ENCODE measurements at regions not wholly inside any gene's neighbourhood (a gene's known extent, or its start where the extent isn't known, plus 50 kb on each side); places are given as distances from the start of the nearest gene placed in this dataset.

- ATAC-seq (ENCODE audit: low read depth) (no peak), DNase-seq (no peak)
- H3K4me3 Mint-ChIP-seq, result no peak overlapping the region
- intact Hi-C loops (cut with micrococcal nuclease), result loop anchor here (10.0 kb wide), 1 partner anchor 64 kb away; no protein-coding TSS in a partner anchor
- H3K4me1 Mint-ChIP-seq, result no peaks in the 10 kb centered on the region
- no peak for TF ChIP-seq CTCF (IDR thresholded peaks at IDR 0.05)
- ChIA-PET CTCF (no interaction called here), POLR2A (no interaction called here)
- H3K9me3 Mint-ChIP-seq, result no peaks in the 10 kb centered on the region
- no peaks in the 10 kb centered on the region for H3K36me3 Mint-ChIP-seq (ENCODE audit: low read depth)
- H3K27me3 Mint-ChIP-seq, result peaks cover 2% of the 10 kb centered on the region
- H3K27ac Mint-ChIP-seq, result no peak overlapping the region
These were observed 138.4 kb downstream of the PCTP start for GRCh38 chr17:55889271-55889670.

GRCh38 chr17:55895112-55895759 lies 144.4 kb downstream of the PCTP start:
- H3K9me3 Mint-ChIP-seq, result no peaks in the 10 kb centered on the region
- no peak overlapping the region for H3K27ac Mint-ChIP-seq
- no peak for ATAC-seq (ENCODE audit: low read depth)
- H3K4me3 Mint-ChIP-seq, result no peak overlapping the region
- no peak for DNase-seq
- intact Hi-C loops (cut with micrococcal nuclease), result no loop called here
- H3K4me1 Mint-ChIP-seq, result no peaks in the 10 kb centered on the region
- peaks cover 2% of the 10 kb centered on the region for H3K27me3 Mint-ChIP-seq
- ChIA-PET CTCF (no interaction called here), POLR2A (no interaction called here)
- TF ChIP-seq CTCF (IDR thresholded peaks at IDR 0.05), result no peak
- no peaks in the 10 kb centered on the region for H3K36me3 Mint-ChIP-seq (ENCODE audit: low read depth)

- ATAC-seq (ENCODE audit: low read depth), result no peak
- no peak for DNase-seq
- Mint-ChIP-seq H3K27me3 (no peaks in the 10 kb centered on the region), H3K27ac (no peak overlapping the region), H3K9me3 (no peaks in the 10 kb centered on the region), H3K4me1 (no peaks in the 10 kb centered on the region), H3K36me3 (ENCODE audit: low read depth) (no peaks in the 10 kb centered on the region), H3K4me3 (no peak overlapping the region)
- no peak for TF ChIP-seq CTCF (IDR thresholded peaks at IDR 0.05)
- intact Hi-C loops (cut with micrococcal nuclease), result no loop called here
- CTCF ChIA-PET, result no interaction called here
- POLR2A ChIA-PET, result no interaction called here
These were observed 146.4 kb downstream of the PCTP start for GRCh38 chr17:55897301-55897700.

GRCh38 chr17:55898195-55898594 lies 147.3 kb downstream of the PCTP start:
- Mint-ChIP-seq H3K9me3 (no peaks in the 10 kb centered on the region), H3K36me3 (ENCODE audit: low read depth) (no peaks in the 10 kb centered on the region), H3K27ac (no peak overlapping the region), H3K4me1 (no peaks in the 10 kb centered on the region), H3K4me3 (no peak overlapping the region), H3K27me3 (no peaks in the 10 kb centered on the region)
- ChIA-PET CTCF (no interaction called here), POLR2A (no interaction called here)
- DNase-seq (no peak), ATAC-seq (ENCODE audit: low read depth) (no peak)
- TF ChIP-seq CTCF (IDR thresholded peaks at IDR 0.05), result no peak
- intact Hi-C loops (cut with micrococcal nuclease), result no loop called here

GRCh38 chr17:55900188-55900587 lies 149.3 kb downstream of the PCTP start:
- no peak for TF ChIP-seq CTCF (IDR thresholded peaks at IDR 0.05)
- ATAC-seq (ENCODE audit: low read depth) (no peak), DNase-seq (no peak)
- POLR2A ChIA-PET, result no interaction called here
- H3K36me3 Mint-ChIP-seq (ENCODE audit: low read depth), result no peaks in the 10 kb centered on the region
- H3K27me3 Mint-ChIP-seq, result no peaks in the 10 kb centered on the region
- CTCF ChIA-PET, result no interaction called here
- H3K4me3 Mint-ChIP-seq, result no peak overlapping the region
- intact Hi-C loops (cut with micrococcal nuclease), result no loop called here
- H3K4me1 Mint-ChIP-seq, result no peaks in the 10 kb centered on the region
- H3K9me3 Mint-ChIP-seq, result no peaks in the 10 kb centered on the region
- H3K27ac Mint-ChIP-seq, result no peak overlapping the region

Data from activated B cell treated with CpG ODN at 0.5 μM for 24 hours (primary cell).